ENCODE measurements at regions not wholly inside any gene's neighbourhood (a gene's known extent, or its start where the extent isn't known, plus 50 kb on each side); places are given as distances from the start of the nearest gene placed in this dataset.

DNA sequence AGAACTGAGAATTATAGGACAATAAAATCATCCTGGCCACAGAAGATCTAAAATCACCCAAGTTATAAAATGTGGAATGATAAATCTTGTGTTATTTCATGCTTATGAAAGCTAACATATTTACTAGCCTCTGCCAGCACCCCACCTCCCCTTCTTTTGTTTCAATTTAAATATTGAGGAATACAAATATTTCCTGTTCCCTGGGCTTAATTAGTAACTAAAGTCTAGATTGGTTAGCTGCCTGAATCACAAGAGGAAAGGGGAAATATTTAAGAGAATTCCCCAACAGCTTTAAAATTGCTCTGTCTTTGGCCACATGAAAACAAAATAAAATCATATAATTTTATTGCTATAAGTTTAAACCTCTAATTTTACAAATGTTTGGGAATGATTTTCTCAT is 287.0 kb downstream of the PRELID2 start:
- TF ChIP-seq, protein P1, sequence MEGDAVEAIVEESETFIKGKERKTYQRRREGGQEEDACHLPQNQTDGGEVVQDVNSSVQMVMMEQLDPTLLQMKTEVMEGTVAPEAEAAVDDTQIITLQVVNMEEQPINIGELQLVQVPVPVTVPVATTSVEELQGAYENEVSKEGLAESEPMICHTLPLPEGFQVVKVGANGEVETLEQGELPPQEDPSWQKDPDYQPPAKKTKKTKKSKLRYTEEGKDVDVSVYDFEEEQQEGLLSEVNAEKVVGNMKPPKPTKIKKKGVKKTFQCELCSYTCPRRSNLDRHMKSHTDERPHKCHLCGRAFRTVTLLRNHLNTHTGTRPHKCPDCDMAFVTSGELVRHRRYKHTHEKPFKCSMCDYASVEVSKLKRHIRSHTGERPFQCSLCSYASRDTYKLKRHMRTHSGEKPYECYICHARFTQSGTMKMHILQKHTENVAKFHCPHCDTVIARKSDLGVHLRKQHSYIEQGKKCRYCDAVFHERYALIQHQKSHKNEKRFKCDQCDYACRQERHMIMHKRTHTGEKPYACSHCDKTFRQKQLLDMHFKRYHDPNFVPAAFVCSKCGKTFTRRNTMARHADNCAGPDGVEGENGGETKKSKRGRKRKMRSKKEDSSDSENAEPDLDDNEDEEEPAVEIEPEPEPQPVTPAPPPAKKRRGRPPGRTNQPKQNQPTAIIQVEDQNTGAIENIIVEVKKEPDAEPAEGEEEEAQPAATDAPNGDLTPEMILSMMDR (IDR thresholded peaks at IDR 0.05; ENCODE audit: low read depth, low read length): no peak
- TF ChIP-seq POLR2A (IDR thresholded peaks at IDR 0.05; ENCODE audit: extremely low read depth, insufficient read length): no peak

All from NB4 (cell line).